Ishikawa (cell line): ENCODE measurements at regions not wholly inside any gene's neighbourhood (a gene's known extent, or its start where the extent isn't known, plus 50 kb on each side); places are given as distances from the start of the nearest gene placed in this dataset.

ENCODE experiments used
- CEBPB ChIP-seq: IDR thresholded peaks from 2 replicates; pipeline ENCODE4 v1.6.1; 2012
- CREB1 ChIP-seq: IDR thresholded peaks from 2 replicates; pipeline ENCODE4 v1.6.1; 2012; ENCODE audit warnings: low read depth
- EGR1 ChIP-seq: IDR thresholded peaks from 2 replicates; pipeline ENCODE4 v1.6.1; 2012
- EP300 ChIP-seq: IDR thresholded peaks from 2 replicates; pipeline ENCODE4 v1.6.1; 2012; ENCODE audit warnings: borderline replicate concordance
- FOXM1 ChIP-seq: IDR thresholded peaks from 2 replicates; pipeline ENCODE4 v1.6.1; 2012; ENCODE audit warnings: low read depth, borderline replicate concordance
- MAX ChIP-seq: IDR thresholded peaks from 2 replicates; pipeline ENCODE4 v1.6.1; 2012
- NFIC ChIP-seq: IDR thresholded peaks from 2 replicates; pipeline ENCODE4 v1.6.1; 2012
- RAD21 ChIP-seq: IDR thresholded peaks from 2 replicates; pipeline ENCODE4 v1.6.1; 2012; ENCODE audit warnings: low read depth
- TAF1 ChIP-seq: IDR thresholded peaks from 2 replicates; pipeline ENCODE4 v1.6.1; 2012; ENCODE audit warnings: low read depth, mild to moderate bottlenecking
- TCF12 ChIP-seq: IDR thresholded peaks from 2 replicates; pipeline ENCODE4 v1.6.1; 2012; ENCODE audit warnings: low read depth
- TEAD4 ChIP-seq: IDR thresholded peaks from 2 replicates; pipeline ENCODE4 v1.6.1; 2012
- USF1 ChIP-seq: IDR thresholded peaks from 2 replicates; pipeline ENCODE4 v1.6.1; 2012
- YY1 ChIP-seq: IDR thresholded peaks from 2 replicates; pipeline ENCODE4 v1.6.1; 2012; ENCODE audit warnings: low read depth
- ZBTB7A ChIP-seq: IDR thresholded peaks from 2 replicates; pipeline ENCODE4 v1.6.1; 2012; ENCODE audit warnings: low read depth
- TF ChIP-seq, protein P1 (sequence below): IDR thresholded peaks from 2 replicates; pipeline ENCODE4 v1.6.1; 2012; ENCODE audit warnings: low read depth, mild to moderate bottlenecking

- TF ChIP-seq ZBTB7A (no peak), USF1 (no peak), RAD21 (no peak), YY1 (no peak), CEBPB (no peak), FOXM1 (no peak), EP300 (no peak)
- TF ChIP-seq, protein P1, sequence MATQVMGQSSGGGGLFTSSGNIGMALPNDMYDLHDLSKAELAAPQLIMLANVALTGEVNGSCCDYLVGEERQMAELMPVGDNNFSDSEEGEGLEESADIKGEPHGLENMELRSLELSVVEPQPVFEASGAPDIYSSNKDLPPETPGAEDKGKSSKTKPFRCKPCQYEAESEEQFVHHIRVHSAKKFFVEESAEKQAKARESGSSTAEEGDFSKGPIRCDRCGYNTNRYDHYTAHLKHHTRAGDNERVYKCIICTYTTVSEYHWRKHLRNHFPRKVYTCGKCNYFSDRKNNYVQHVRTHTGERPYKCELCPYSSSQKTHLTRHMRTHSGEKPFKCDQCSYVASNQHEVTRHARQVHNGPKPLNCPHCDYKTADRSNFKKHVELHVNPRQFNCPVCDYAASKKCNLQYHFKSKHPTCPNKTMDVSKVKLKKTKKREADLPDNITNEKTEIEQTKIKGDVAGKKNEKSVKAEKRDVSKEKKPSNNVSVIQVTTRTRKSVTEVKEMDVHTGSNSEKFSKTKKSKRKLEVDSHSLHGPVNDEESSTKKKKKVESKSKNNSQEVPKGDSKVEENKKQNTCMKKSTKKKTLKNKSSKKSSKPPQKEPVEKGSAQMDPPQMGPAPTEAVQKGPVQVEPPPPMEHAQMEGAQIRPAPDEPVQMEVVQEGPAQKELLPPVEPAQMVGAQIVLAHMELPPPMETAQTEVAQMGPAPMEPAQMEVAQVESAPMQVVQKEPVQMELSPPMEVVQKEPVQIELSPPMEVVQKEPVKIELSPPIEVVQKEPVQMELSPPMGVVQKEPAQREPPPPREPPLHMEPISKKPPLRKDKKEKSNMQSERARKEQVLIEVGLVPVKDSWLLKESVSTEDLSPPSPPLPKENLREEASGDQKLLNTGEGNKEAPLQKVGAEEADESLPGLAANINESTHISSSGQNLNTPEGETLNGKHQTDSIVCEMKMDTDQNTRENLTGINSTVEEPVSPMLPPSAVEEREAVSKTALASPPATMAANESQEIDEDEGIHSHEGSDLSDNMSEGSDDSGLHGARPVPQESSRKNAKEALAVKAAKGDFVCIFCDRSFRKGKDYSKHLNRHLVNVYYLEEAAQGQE = no peak
Observed at GRCh38 chr5:51060953-51061352, 322.3 kb upstream of the ISL1 start.

- TF ChIP-seq YY1 (no peak), CEBPB (no peak), CREB1 (no peak), ZBTB7A (no peak), USF1 (no peak), TAF1 (no peak), NFIC (no peak), EP300 (no peak), TCF12 (no peak), RAD21 (no peak), FOXM1 (no peak), TEAD4 (no peak), MAX (no peak), EGR1 (no peak)
- TF ChIP-seq, protein P1 = no peak
Observed at GRCh38 chr5:51072937-51073336, 310.3 kb upstream of the ISL1 start.

DNA sequence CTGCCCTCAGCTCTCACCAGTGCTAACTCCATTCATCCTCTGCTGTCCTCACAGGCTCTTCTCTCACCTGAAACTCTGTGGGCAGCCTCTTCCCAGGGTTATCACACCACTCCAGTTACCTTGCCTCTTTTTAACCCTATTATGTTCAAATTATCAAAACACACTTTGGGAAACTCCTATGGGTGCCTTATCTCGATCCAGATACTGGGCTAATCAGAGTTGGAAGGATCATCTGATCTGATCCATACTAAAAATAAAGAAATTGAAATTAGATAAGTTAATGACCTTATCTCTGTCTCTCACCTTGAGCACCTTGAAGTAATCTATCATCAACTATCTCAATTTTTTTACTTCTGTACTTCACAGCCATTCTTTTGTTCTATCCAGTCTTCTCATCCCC, 300.5 kb upstream of the ISL1 start:
- no peak for TF ChIP-seq RAD21
- TF ChIP-seq, protein P1 = no peak
- TF ChIP-seq CEBPB = no peak
- TF ChIP-seq USF1 = no peak
- TF ChIP-seq TAF1 = no peak
- no peak for TF ChIP-seq MAX

DNA sequence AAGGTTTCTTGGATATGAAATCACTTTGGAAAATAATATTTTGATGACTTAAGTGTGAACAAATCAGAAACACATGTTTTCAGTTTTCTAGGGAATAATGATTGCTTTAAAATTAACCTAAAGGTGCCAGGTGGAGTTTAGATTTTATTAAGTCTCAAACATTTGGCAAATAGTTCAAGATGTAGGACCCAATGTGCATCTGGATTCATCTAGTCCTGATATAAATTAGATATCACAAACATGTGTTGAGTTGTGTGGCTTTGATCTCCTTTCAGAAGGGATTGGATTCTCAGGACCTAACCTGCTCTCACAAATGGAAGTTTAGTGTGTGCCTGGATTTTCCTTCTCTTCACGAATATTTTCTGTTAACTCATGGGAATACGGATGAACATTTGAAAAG, 291.4 kb upstream of the ISL1 start:
- TF ChIP-seq EGR1 (no peak), EP300 (no peak), YY1 (no peak), CREB1 (no peak)

GRCh38 chr5:51095486-51095885, 287.8 kb upstream of the ISL1 start:
- no peak for TF ChIP-seq MAX
- TF ChIP-seq TAF1 = no peak
- no peak for TF ChIP-seq RAD21
- no peak for TF ChIP-seq NFIC
- TF ChIP-seq EP300 = no peak
- no peak for TF ChIP-seq USF1
- TF ChIP-seq, protein P1 = no peak
- TF ChIP-seq TCF12 = no peak
- no peak for TF ChIP-seq EGR1
